ENCODE measurements at regions not wholly inside any gene's neighbourhood (a gene's known extent, or its start where the extent isn't known, plus 50 kb on each side); places are given as distances from the start of the nearest gene placed in this dataset.

- Histone ChIP-seq H3K14ac (ENCODE audit: insufficient read depth, low read length) (no peak overlapping the region), H2BK15ac (ENCODE audit: low read depth, low read length) (no peak overlapping the region), H2BK12ac (ENCODE audit: insufficient read length, low read depth, low read length) (no peak overlapping the region), H3K23ac (ENCODE audit: insufficient read length, low read depth, low read length) (no peak overlapping the region), H3K56ac (ENCODE audit: insufficient read length, low read depth, low read length) (no peak overlapping the region), H3T11ph (ENCODE audit: low read length) (no peak overlapping the region), H2AK5ac (ENCODE audit: insufficient read length, low read length) (no peak overlapping the region), H2BK5ac (ENCODE audit: insufficient read length, low read length) (no peak overlapping the region), H3K4me1 (ENCODE audit: insufficient read depth, low read length) (no peaks in the 10 kb centered on the region), H3K18ac (ENCODE audit: insufficient read length, low read depth, low read length) (no peak overlapping the region), H3K4ac (ENCODE audit: low read depth, low read length) (no peak overlapping the region), H4K91ac (ENCODE audit: insufficient read length, low read depth, low read length) (no peak overlapping the region), H4K8ac (replicated peaks; ENCODE audit: insufficient read length, low read depth, low read length) (no peak overlapping the region), H2BK120ac (ENCODE audit: low read depth, low read length, poor library complexity, severe bottlenecking) (no peak overlapping the region), H3K79me2 (ENCODE audit: insufficient read depth, low read length) (no peaks in the 10 kb centered on the region), H4K5ac (ENCODE audit: insufficient read length, low read depth, low read length) (no peak overlapping the region), H2AFZ (ENCODE audit: low read length) (no peak overlapping the region), H3K27me3 (ENCODE audit: insufficient read depth, low read length) (no peaks in the 10 kb centered on the region), H3K9ac (ENCODE audit: extremely low read depth, insufficient read length, low read length) (no peak overlapping the region), H3K4me2 (ENCODE audit: insufficient read depth, insufficient read length, low read length) (no peak overlapping the region), H4K20me1 (ENCODE audit: control insufficient read depth, insufficient read depth, insufficient read length) (no peaks in the 10 kb centered on the region), H3K23me2 (ENCODE audit: insufficient read length, low read depth, low read length, poor library complexity, severe bottlenecking) (no peaks in the 10 kb centered on the region), H2BK20ac (ENCODE audit: low read depth, low read length, poor library complexity, severe bottlenecking) (no peak overlapping the region), H3K79me1 (ENCODE audit: insufficient read depth, low read depth, low read length, poor library complexity, severe bottlenecking) (no peaks in the 10 kb centered on the region), H3K27ac (ENCODE audit: insufficient read length, low read depth, low read length) (no peak overlapping the region), H3K9me3 (ENCODE audit: control insufficient read depth, low read depth, low read length) (no peaks in the 10 kb centered on the region)
- TF ChIP-seq, protein P1, sequence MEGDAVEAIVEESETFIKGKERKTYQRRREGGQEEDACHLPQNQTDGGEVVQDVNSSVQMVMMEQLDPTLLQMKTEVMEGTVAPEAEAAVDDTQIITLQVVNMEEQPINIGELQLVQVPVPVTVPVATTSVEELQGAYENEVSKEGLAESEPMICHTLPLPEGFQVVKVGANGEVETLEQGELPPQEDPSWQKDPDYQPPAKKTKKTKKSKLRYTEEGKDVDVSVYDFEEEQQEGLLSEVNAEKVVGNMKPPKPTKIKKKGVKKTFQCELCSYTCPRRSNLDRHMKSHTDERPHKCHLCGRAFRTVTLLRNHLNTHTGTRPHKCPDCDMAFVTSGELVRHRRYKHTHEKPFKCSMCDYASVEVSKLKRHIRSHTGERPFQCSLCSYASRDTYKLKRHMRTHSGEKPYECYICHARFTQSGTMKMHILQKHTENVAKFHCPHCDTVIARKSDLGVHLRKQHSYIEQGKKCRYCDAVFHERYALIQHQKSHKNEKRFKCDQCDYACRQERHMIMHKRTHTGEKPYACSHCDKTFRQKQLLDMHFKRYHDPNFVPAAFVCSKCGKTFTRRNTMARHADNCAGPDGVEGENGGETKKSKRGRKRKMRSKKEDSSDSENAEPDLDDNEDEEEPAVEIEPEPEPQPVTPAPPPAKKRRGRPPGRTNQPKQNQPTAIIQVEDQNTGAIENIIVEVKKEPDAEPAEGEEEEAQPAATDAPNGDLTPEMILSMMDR (conservative IDR thresholded peaks at IDR 0.05): no peak
- WGBS (ENCODE audit: extremely low coverage, insufficient read length, low lambda C conversion rate): no CpG with 5 or more reads among the region's 2 CpGs
- peaks cover 5% of the 10 kb centered on the region for H3K27me3 Mint-ChIP-seq (ENCODE audit: low read depth)
- H3K36me3 Mint-ChIP-seq (ENCODE audit: insufficient read depth in 1 of 3, low read depth in 3 of 3): peaks cover 7 to 12% (median 10%) of the 10 kb centered on the region in 3 experiments; a peak in 6 of 7 replicates
- DNase-seq: no peak
- no peak overlapping the region for H3K4me3 Mint-ChIP-seq
- H3K4me1 Mint-ChIP-seq: no peaks in the 10 kb centered on the region
- no peak overlapping the region for H3K27ac Mint-ChIP-seq
- H3K9me3 Mint-ChIP-seq: peaks cover 9 to 11% of the 10 kb centered on the region in 2 experiments
These were observed 52.9 kb upstream of the ELAC2 start for GRCh38 chr17:13070732-13071131.

Data from H9 (cell line).